GM21526 (cell line): ENCODE measurements at regions not wholly inside any gene's neighbourhood (a gene's known extent, or its start where the extent isn't known, plus 50 kb on each side); places are given as distances from the start of the nearest gene placed in this dataset.

ENCODE experiments used
- ATAC-seq: cut with Tn5 transposase; IDR thresholded peaks from one replicate; pipeline ENCODE4 v1.9.1; 2021; ENCODE audit warnings: moderate library complexity; ENCODE audit not compliant: unreplicated experiment, low FRiP score

DNA sequence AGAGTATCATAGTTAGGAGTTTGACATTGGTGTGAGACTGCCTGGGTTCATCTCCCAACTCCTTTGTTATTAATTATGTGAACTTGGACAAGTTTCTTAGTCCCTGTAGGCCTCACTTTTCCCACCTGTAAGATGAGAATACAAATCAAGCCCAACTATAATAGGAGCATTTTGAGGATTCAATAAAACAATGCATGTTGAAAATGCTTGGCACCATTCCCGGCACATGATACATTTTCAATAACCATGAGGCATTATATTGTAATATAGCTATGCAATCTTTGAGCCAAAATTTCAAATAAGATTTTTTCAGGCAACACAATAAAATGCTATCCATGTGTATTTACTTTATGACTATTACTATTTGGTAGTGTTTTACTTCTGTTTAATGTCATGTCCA lies 229.0 kb upstream of the SP4 start:
- no peak for ATAC-seq

DNA sequence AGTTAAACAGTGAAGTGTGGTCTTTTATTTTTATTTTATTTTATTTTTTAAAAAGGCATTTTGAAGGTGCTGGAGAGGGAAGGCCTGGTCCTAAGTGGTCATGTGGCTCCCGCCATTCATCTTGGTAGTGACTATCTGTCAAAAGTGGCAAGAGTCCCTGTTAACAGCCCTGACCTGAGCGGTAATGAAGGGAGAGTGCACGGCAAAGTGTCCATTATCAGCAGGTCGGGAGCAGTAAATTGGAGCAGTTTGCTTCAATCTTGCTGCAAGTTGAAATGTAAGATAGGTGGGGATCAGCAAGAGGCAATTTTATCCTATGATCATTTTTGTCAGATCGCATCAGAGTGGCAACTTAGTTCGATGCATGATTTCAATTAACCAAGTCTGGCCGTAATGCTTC lies 227.4 kb upstream of the SP4 start:
- no peak for ATAC-seq

DNA sequence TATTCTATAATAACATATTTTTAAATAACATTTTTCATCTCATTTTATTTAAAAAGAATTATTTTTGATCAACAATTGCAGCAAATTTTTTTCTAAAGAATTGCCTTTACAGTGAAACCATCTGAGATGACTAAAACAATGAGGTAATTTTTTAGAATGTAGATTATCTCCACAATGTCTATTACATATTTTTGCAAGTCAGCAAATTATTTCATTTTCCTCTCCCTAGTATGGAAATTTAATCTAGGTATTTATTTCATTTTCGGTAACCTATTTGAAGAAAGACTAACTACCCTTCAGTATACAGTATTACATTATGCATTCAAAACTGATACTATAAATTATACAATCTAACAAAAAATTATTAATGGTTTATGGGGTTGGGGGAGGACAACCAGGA lies 213.2 kb upstream of the SP4 start:
- no peak for ATAC-seq

DNA sequence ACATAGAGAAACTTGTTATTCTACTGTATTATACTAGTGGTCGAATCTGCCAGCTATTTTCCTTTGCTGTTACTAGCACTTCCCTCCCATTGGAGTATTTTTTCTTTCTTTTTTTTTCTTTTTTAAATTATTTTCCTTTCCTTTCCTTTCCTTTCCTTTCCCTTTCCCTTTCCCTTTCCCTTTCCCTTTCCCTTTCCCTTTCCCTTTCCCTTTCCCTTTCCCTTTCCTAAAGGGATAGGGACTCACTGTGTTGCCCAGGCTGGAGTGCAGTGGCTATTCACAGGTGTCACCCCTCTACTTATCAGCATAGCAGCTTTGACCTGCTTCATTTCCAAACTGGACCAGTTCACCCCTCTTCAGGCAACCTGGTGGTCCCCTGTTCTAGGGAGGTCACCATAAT lies 212.6 kb upstream of the SP4 start:
- no peak for ATAC-seq

DNA sequence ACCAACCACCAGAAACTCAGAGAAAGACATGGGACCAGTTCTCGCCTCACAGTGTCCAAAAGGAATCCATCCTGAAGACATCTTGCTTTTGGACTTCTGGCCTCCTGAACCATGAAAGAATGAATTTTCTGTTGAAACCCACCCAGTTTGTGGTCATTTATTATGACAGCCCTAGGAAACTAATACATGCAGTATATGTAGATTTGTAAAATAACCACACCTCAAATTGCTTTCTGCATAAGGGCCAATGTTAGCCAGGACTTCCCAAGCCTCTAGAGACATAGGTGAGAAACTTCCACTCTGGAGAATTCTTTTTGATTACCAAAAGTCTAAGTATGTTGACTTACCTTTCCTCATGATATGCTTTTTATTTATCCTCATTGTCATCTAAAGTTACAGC lies 210.5 kb upstream of the SP4 start:
- ATAC-seq, result no peak

GRCh38 chr7:21218155-21218554 lies 209.7 kb upstream of the SP4 start:
- ATAC-seq, result no peak

DNA sequence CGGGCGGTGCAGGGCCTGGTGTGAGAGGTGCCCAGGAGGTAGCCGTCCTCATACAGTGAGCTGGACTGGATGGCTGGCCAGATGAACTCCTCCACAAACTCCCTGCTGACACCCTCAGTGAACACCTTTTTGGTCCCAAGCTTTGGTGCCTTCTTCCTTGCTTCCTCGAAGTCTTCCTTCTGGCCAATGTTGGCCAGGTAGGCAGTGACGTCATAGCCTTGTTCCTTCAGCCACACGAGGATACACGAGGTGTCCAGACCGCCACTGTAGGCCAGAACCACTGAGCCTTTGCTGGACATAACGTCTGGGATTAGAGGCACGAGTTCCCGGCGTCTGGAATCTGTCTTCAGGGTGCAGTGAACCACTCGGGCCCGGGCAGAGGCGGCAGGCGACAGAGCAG lies 206.8 kb upstream of the SP4 start:
- ATAC-seq, result no peak

GRCh38 chr7:21238400-21239116 lies 189.3 kb upstream of the SP4 start:
- ATAC-seq, result no peak

DNA sequence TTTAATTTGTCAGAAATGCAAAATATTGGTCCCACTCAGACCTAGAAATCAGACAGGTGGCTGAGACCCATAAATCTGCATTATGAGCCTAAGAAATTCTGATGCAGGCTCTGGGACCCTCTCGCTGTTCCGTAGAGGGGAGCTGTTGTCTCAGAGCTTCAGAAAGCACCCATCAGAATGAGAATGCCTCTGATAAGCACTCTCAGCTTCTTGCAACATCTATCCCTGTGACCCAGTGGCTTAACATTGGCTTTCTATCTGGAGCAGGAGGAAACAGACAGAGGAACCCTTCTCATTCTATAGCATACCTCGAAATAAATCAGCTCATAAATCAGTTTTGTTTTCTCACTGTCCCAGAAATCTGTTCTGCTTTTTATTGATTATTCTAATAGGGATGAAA lies 184.6 kb upstream of the SP4 start:
- ATAC-seq, result no peak

DNA sequence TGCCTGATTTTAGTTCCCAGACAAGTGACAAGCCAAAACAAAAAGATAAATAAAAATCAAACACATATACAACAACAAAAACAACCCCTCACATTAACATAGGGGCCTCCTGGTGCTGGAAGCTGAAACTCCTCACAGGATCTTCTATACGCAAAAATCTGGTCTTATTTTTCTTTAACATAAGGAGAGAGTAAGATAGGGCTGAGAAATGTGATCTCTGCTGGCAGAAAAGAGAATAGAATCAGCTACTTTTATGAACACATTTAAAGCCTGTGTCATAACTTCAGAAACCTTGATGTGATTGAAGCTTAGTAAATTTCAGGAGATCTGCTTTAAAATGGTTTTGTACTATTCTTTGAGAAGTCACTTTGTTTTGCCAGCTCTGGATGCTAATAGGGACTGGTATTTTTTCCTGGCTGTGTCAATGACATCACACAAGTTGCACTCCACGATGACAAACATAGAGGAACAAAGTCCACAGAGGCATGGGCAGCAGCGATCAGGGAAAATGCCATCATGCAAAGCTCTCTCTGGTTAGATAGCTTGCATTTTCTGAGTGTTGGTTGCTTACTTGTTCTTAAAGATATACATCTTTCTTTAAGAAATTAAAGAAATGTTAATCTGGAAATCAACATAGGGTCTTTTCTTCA lies 176.6 kb upstream of the SP4 start:
- no peak for ATAC-seq

GRCh38 chr7:21253740-21254687 lies 173.9 kb upstream of the SP4 start:
- peak; percentile 66 for ATAC-seq

DNA sequence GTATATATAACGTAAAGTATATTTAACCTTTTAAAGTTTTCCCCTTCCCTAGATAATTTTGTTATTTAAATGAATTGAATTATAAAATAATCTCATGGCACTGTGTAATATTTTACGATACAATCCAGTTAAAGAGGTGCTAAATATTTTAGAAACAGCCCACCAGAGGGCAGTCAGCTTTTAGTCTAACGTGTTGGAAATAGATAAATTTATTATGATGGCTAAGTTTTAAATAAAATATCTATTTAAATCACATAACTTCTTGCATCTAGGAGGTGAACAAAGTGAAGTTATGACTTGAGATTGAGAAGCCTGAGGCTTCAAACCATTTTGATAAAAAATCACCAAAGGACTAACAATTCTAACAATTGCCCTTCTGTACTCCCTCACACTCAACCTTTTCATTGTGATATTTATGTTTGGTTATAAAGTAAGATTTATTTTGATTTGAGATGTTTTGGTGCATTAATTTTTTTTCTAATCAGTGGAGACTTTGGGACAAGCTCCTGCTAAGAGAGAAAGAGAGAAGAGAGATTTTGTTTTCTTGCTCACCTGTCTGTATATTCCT lies 171.5 kb upstream of the SP4 start:
- ATAC-seq, result no peak

DNA sequence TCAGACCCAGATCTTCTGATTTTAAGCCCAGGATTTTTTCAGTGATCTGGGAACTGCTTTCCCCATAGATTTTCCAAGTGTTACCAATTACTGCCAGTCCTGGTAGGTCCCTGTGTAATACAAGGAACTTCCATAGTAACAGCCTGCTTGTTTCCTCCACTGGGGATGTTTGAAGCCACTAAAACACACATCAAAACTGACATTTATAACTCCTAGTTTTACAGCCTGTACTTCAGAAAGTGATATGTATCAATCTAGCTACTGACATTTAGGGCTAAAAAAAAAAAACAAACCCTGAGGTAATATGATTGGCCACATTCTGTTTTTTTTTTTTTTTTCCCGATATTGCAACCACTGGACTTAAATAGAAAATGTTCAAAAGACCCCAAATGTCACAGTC lies 166.9 kb upstream of the SP4 start:
- no peak for ATAC-seq

GRCh38 chr7:21261627-21262594 lies 166.0 kb upstream of the SP4 start:
- peak; percentile 93 for ATAC-seq

DNA sequence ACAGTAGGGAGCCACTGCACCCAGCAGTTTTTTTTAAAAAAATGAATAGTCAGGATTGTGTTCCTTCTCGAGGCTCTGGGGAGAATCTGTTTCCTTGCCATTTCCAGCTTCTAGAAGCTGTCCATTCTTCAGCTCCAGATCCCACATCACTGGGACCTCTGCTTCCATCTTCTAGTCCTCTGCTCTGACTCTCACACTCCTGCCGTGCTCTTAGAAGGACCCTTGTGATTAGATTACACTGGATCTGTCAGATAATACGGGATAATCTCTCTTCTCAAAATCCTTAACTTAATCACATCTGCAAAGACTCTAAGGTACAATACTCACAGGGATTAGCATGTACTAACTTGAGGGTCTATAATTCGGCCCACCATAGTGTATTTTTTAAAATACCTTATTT lies 158.9 kb upstream of the SP4 start:
- no peak for ATAC-seq

- no peak for ATAC-seq
These were observed 151.3 kb upstream of the SP4 start for GRCh38 chr7:21276471-21277035.

DNA sequence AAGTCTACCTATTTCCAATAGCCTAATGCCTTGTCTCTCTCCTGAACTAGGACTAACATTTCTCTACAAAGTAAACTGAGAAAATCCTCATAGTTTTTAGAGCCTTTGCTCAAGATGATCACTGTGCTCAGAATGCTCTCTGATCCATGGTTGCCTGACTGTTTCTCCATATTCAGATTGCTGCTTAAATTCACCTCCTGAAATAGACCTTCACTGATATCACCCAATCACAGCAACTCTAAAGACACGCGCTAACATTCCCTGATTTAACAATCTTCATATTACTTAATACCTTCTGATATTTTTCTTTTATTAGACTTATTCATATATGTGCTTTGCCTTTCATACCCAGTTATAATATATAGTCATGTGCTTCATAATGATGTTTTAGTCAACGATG lies 148.9 kb upstream of the SP4 start:
- ATAC-seq, result no peak

DNA sequence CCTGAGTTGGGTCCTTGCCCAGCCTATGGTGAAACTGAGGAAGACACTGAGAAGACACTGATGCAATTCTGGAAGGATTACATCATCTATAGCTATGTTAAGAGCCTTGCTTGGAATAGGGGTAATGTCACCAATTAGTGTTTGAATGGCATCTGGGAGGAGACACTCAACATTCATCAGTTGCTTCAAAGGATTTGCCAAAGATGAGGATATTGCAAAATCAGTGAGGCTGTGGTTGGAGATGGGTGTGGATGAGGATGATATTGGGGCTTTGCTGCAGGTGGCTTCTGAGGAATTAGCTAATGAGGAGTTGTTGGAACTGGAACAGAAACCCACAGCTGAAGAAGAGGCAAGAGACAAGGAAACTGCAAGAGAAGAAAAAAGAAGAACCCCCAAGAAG lies 146.7 kb upstream of the SP4 start:
- no peak for ATAC-seq

GRCh38 chr7:21293771-21294170 lies 134.1 kb upstream of the SP4 start:
- ATAC-seq, result no peak

DNA sequence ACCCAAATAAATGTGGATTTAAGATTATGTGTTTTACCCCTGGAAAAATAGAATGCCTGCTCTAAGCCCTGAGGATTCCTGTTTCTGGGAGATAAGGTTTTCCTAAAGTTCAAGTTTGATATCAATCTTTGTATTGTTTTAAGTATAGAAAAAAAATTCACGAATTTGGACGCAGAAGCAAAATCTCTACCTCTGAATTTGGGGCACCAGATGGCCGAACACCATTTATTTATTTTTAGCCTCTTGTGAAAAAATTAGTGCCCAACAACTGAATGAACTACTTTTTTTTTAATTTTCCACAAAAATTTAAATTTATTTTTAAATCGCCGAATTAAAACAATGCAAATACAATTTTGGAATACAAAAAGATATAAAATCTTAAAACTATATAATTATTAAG lies 128.1 kb upstream of the SP4 start:
- ATAC-seq, result no peak
